Activated naive CD8-positive, alpha-beta T cell treated with anti-CD3 and anti-CD28 coated beads for 36 hours (primary cell): ENCODE measurements at regions not wholly inside any gene's neighbourhood (a gene's known extent, or its start where the extent isn't known, plus 50 kb on each side); places are given as distances from the start of the nearest gene placed in this dataset.

Source experiments
- DNase-seq: peaks from one replicate; pipeline ENCODE4 v3.0.0; 2021
- H3K27ac Mint-ChIP-seq: one replicate; pipeline ENCODE4 v1.8.0; 2022; ENCODE audit warnings: mild to moderate bottlenecking, moderate library complexity, mixed read lengths
- H3K27me3 Mint-ChIP-seq: one replicate; pipeline ENCODE4 v1.8.0; 2022; ENCODE audit warnings: mild to moderate bottlenecking, mixed read lengths
- H3K36me3 Mint-ChIP-seq: one replicate; pipeline ENCODE4 v1.8.0; 2021; ENCODE audit warnings: mild to moderate bottlenecking, mixed read lengths
- H3K4me1 Mint-ChIP-seq: one replicate; pipeline ENCODE4 v1.8.0; 2021; ENCODE audit warnings: mixed read lengths
- H3K4me3 Mint-ChIP-seq: one replicate; pipeline ENCODE4 v1.8.0; 2022; ENCODE audit warnings: mild to moderate bottlenecking, moderate library complexity, mixed read lengths
- H3K9me3 Mint-ChIP-seq: one replicate; pipeline ENCODE4 v1.8.0; 2022; ENCODE audit warnings: mixed read lengths

- no peak for DNase-seq
- Mint-ChIP-seq H3K4me3 (no peak overlapping the region), H3K27ac (no peak overlapping the region), H3K9me3 (no peaks in the 10 kb centered on the region), H3K4me1 (peaks cover 2% of the 10 kb centered on the region), H3K36me3 (no peaks in the 10 kb centered on the region), H3K27me3 (no peaks in the 10 kb centered on the region)
These were observed 109.9 kb upstream of the ST8SIA2 start for GRCh38 chr15:92283813-92284212.

- Mint-ChIP-seq H3K4me3 (no peak overlapping the region), H3K27me3 (peaks cover 7% of the 10 kb centered on the region), H3K4me1 (peaks cover 2% of the 10 kb centered on the region), H3K9me3 (no peaks in the 10 kb centered on the region), H3K36me3 (no peaks in the 10 kb centered on the region), H3K27ac (no peak overlapping the region)
- DNase-seq = no peak
These were observed 104.9 kb upstream of the ST8SIA2 start for GRCh38 chr15:92288755-92289154.

GRCh38 chr15:92289733-92290132 is 103.9 kb upstream of the ST8SIA2 start:
- no peak for DNase-seq
- no peaks in the 10 kb centered on the region for H3K36me3 Mint-ChIP-seq
- no peak overlapping the region for H3K27ac Mint-ChIP-seq
- H3K27me3 Mint-ChIP-seq = peaks cover 12% of the 10 kb centered on the region
- H3K4me3 Mint-ChIP-seq = no peak overlapping the region
- no peaks in the 10 kb centered on the region for H3K9me3 Mint-ChIP-seq
- peaks cover 2% of the 10 kb centered on the region for H3K4me1 Mint-ChIP-seq

GRCh38 chr15:92290359-92290992 is 103.2 kb upstream of the ST8SIA2 start:
- no peak overlapping the region for H3K4me3 Mint-ChIP-seq
- no peak overlapping the region for H3K27ac Mint-ChIP-seq
- H3K4me1 Mint-ChIP-seq = peaks cover 2% of the 10 kb centered on the region
- H3K27me3 Mint-ChIP-seq = peaks cover 12% of the 10 kb centered on the region
- no peaks in the 10 kb centered on the region for H3K36me3 Mint-ChIP-seq
- DNase-seq = no peak
- H3K9me3 Mint-ChIP-seq = no peaks in the 10 kb centered on the region

- DNase-seq = no peak
- no peaks in the 10 kb centered on the region for H3K9me3 Mint-ChIP-seq
- no peaks in the 10 kb centered on the region for H3K36me3 Mint-ChIP-seq
- H3K4me1 Mint-ChIP-seq = peaks cover 2% of the 10 kb centered on the region
- peaks cover 12% of the 10 kb centered on the region for H3K27me3 Mint-ChIP-seq
- H3K4me3 Mint-ChIP-seq = no peak overlapping the region
- no peak overlapping the region for H3K27ac Mint-ChIP-seq
These were observed 101.8 kb upstream of the ST8SIA2 start for GRCh38 chr15:92291900-92292299.

GRCh38 chr15:92294759-92295158 is 98.9 kb upstream of the ST8SIA2 start:
- peaks cover 3% of the 10 kb centered on the region for H3K9me3 Mint-ChIP-seq
- no peaks in the 10 kb centered on the region for H3K4me1 Mint-ChIP-seq
- H3K27me3 Mint-ChIP-seq = peaks cover 12% of the 10 kb centered on the region

GRCh38 chr15:92304223-92304975 is 89.3 kb upstream of the ST8SIA2 start:
- Mint-ChIP-seq H3K27me3 (peaks cover 21% of the 10 kb centered on the region), H3K4me3 (no peak overlapping the region), H3K27ac (no peak overlapping the region), H3K9me3 (no peaks in the 10 kb centered on the region), H3K36me3 (no peaks in the 10 kb centered on the region), H3K4me1 (no peaks in the 10 kb centered on the region)
- DNase-seq = no peak

More at GRCh38 chr15:92294759-92295158, 98.9 kb upstream of the ST8SIA2 start:
- no peaks in the 10 kb centered on the region for H3K36me3 Mint-ChIP-seq
- no peak for DNase-seq
- H3K27ac Mint-ChIP-seq = no peak overlapping the region
- H3K4me3 Mint-ChIP-seq = no peak overlapping the region

GRCh38 chr15:92305343-92305742 is 88.3 kb upstream of the ST8SIA2 start:
- no peaks in the 10 kb centered on the region for H3K9me3 Mint-ChIP-seq
- peaks cover 21% of the 10 kb centered on the region for H3K27me3 Mint-ChIP-seq
- no peak overlapping the region for H3K4me3 Mint-ChIP-seq
- no peak overlapping the region for H3K27ac Mint-ChIP-seq
- no peak for DNase-seq
- no peaks in the 10 kb centered on the region for H3K36me3 Mint-ChIP-seq
- H3K4me1 Mint-ChIP-seq = no peaks in the 10 kb centered on the region

- peaks cover 21% of the 10 kb centered on the region for H3K27me3 Mint-ChIP-seq
- H3K4me1 Mint-ChIP-seq = no peaks in the 10 kb centered on the region
- H3K9me3 Mint-ChIP-seq = no peaks in the 10 kb centered on the region
- H3K4me3 Mint-ChIP-seq = no peak overlapping the region
- H3K36me3 Mint-ChIP-seq = no peaks in the 10 kb centered on the region
- no peak for DNase-seq
- H3K27ac Mint-ChIP-seq = no peak overlapping the region
These were observed 87.0 kb upstream of the ST8SIA2 start for GRCh38 chr15:92306663-92307062.

GRCh38 chr15:92315144-92315543 is 78.5 kb upstream of the ST8SIA2 start:
- H3K9me3 Mint-ChIP-seq = peaks cover 12% of the 10 kb centered on the region

GRCh38 chr15:92315595-92316211 is 78.0 kb upstream of the ST8SIA2 start:
- H3K36me3 Mint-ChIP-seq = no peaks in the 10 kb centered on the region

More at GRCh38 chr15:92315144-92315543, 78.5 kb upstream of the ST8SIA2 start:
- H3K4me3 Mint-ChIP-seq = no peak overlapping the region
- no peak overlapping the region for H3K27ac Mint-ChIP-seq
- no peak for DNase-seq
- H3K4me1 Mint-ChIP-seq = no peaks in the 10 kb centered on the region
- H3K36me3 Mint-ChIP-seq = no peaks in the 10 kb centered on the region
- H3K27me3 Mint-ChIP-seq = no peaks in the 10 kb centered on the region

GRCh38 chr15:92316586-92317295 is 76.9 kb upstream of the ST8SIA2 start:
- H3K4me3 Mint-ChIP-seq = no peak overlapping the region
- H3K4me1 Mint-ChIP-seq = no peaks in the 10 kb centered on the region
- H3K27ac Mint-ChIP-seq = no peak overlapping the region
- no peaks in the 10 kb centered on the region for H3K36me3 Mint-ChIP-seq
- DNase-seq = no peak
- H3K9me3 Mint-ChIP-seq = peaks cover 12% of the 10 kb centered on the region
- no peaks in the 10 kb centered on the region for H3K27me3 Mint-ChIP-seq

More at GRCh38 chr15:92315595-92316211, 78.0 kb upstream of the ST8SIA2 start:
- Mint-ChIP-seq H3K4me3 (no peak overlapping the region), H3K27ac (no peak overlapping the region), H3K9me3 (peaks cover 12% of the 10 kb centered on the region), H3K4me1 (no peaks in the 10 kb centered on the region), H3K27me3 (no peaks in the 10 kb centered on the region)
- no peak for DNase-seq

- Mint-ChIP-seq H3K27ac (no peak overlapping the region), H3K36me3 (no peaks in the 10 kb centered on the region), H3K4me3 (no peak overlapping the region), H3K9me3 (no peaks in the 10 kb centered on the region), H3K4me1 (no peaks in the 10 kb centered on the region), H3K27me3 (no peaks in the 10 kb centered on the region)
- no peak for DNase-seq
These were observed 73.5 kb upstream of the ST8SIA2 start for GRCh38 chr15:92320012-92320699.

- Mint-ChIP-seq H3K27ac (no peak overlapping the region), H3K4me3 (no peak overlapping the region), H3K9me3 (no peaks in the 10 kb centered on the region), H3K36me3 (no peaks in the 10 kb centered on the region), H3K4me1 (no peaks in the 10 kb centered on the region), H3K27me3 (no peaks in the 10 kb centered on the region)
- DNase-seq = no peak
These were observed 70.9 kb upstream of the ST8SIA2 start for GRCh38 chr15:92322566-92323355.
